GM20000 (cell line): ENCODE measurements at regions not wholly inside any gene's neighbourhood (a gene's known extent, or its start where the extent isn't known, plus 50 kb on each side); places are given as distances from the start of the nearest gene placed in this dataset.
"Not testable (repeated sequence)": the region's sequence is repeated elsewhere in the genome, so short reads cannot be mapped to it uniquely, and the experiment has no call there.

Experiments used
- DNase-seq: peaks from one replicate; pipeline ENCODE4 v3.0.0; 2012; ENCODE audit warnings: low spot score
- CTCF ChIP-seq: IDR thresholded peaks from 2 replicates; pipeline ENCODE4 v1.5.1; 2012; ENCODE audit warnings: mild to moderate bottlenecking, control low read depth; ENCODE audit errors: extremely low read depth, missing control alignments

DNA sequence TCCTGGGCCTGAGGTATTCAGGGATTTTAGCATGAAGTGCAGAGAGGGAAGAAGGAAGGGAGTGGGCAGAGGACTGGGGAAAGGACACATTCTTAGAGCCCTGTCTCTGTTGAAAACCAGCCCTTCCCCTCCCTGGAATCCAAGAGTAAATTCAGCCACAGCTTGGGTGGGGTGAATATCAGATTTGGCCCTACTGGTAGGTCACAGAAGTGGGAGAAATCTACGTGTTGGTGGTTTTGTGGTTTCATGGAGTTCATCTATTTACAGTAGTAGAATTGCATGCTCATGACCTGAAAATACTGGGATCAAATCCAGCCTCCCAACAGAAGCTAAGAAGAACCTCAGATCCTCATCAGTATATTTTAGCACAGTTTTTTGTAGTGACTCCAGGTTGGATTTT is 404.4 kb downstream of the BMP2 start:
- TF ChIP-seq CTCF, result no peak
- no peak for DNase-seq

DNA sequence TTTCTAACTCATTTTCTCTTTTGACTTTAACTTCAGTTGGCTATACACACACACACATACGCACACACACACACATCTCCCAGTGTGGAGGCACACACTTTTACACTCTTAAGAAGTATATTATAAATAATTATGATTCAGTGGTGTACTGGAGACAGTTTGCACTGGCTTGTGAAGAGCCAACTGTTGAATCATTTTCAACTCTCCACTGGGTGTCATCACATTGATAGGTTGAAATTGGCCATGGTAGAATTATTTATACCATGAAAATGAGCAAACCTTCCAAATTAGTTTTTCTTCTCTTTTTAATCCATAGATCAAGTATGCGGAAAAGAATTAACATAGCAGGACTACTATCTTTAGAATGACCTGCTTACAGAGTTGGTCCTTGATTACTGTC is 407.1 kb downstream of the BMP2 start:
- no peak for DNase-seq
- no peak for TF ChIP-seq CTCF

- not testable (repeated sequence) for DNase-seq
Measured at GRCh38 chr20:7175827-7176226, 408.3 kb downstream of the BMP2 start.

DNA sequence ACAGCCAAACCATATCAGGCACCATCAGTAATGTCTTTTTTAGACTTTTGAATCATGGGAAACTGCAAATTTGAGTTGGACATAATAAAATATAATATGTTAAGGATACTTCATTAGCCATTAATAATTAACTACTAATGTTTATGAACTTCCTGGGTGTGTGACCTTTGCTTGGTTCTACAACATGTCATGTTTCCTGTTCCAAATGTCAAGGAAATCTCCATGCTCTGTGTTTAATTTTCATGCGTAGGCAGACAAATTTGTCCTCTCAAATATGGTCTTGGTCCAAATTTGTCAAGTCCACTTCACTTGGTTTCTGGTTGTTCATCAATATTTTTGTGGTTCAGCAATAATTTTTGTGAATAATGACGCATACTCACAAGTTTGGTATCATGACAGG is 410.5 kb downstream of the BMP2 start:
- no peak for DNase-seq
- TF ChIP-seq CTCF, result no peak

DNA sequence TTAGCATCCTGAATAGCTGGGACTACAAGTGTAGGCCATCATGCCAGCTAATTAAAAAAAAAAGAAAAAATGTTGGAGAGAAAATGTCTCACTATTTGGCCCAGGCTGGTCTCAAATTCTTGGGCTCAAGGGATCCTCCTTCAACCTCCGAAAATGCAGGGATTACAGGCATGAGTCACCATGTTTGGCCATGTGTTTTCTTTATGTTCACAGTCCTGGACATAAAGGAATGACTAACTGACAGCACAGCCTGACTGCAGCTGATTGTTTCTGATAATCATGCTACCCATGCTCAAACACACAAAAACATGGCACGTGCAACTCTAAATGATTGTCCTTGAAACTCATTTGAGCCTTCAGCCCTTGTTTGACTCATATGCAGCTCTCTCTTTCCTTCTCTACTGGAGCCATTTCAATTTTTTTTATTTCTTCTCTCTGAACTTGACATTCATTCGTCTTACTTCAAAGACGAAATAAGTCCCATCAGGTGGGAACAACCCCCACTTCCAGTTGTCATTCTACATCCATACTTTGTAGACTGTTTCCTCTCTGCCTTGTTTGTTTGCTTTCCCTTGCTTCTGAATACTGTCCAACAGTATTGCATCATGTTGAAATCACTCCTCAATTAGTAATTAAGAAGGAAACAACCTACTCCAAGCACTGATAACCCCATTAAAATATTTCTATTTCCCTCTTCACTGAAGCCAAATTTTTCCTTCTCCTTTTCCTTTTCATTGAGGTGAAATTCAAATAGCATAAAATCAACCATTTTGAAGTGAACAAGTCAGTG is 413.0 kb downstream of the BMP2 start:
- TF ChIP-seq CTCF, result no peak
- DNase-seq, result no peak

GRCh38 chr20:7189231-7189630 is 421.7 kb downstream of the BMP2 start:
- no peak for TF ChIP-seq CTCF
- DNase-seq, result no peak

GRCh38 chr20:7193681-7194080 is 426.2 kb downstream of the BMP2 start:
- no peak for TF ChIP-seq CTCF
- no peak for DNase-seq

- no peak for DNase-seq
- no peak for TF ChIP-seq CTCF
Measured at GRCh38 chr20:7195704-7196103, 428.2 kb downstream of the BMP2 start.
